H9 (cell line): ENCODE measurements at regions not wholly inside any gene's neighbourhood (a gene's known extent, or its start where the extent isn't known, plus 50 kb on each side); places are given as distances from the start of the nearest gene placed in this dataset.

ENCODE experiments used
- DNase-seq: peaks from one replicate; pipeline ENCODE4 v3.0.0-alpha.2; 2017
- H2AFZ ChIP-seq: one replicate; pipeline ENCODE4 v1.6.1; 2013; ENCODE audit warnings: mild to moderate bottlenecking, low read length, control low read depth, moderate library complexity
- H2AK5ac ChIP-seq: 2 replicates; pipeline ENCODE4 v1.6.1; 2013; ENCODE audit warnings: low read length, control low read depth, mixed read lengths; ENCODE audit not compliant: insufficient read length
- H2BK120ac ChIP-seq: one replicate; pipeline ENCODE4 v1.6.1; 2013; ENCODE audit warnings: low read depth, mild to moderate bottlenecking, low read length, control low read depth, inconsistent platforms; ENCODE audit not compliant: poor library complexity, severe bottlenecking
- H2BK12ac ChIP-seq: 2 replicates; pipeline ENCODE4 v1.6.1; 2013; ENCODE audit warnings: low read length, control low read depth, mixed read lengths, low read depth; ENCODE audit not compliant: insufficient read length
- H2BK15ac ChIP-seq: 2 replicates; pipeline ENCODE4 v1.6.1; 2013; ENCODE audit warnings: low read depth, low read length, control low read depth
- H2BK20ac ChIP-seq: one replicate; pipeline ENCODE4 v1.6.1; 2013; ENCODE audit warnings: low read depth, mild to moderate bottlenecking, low read length, control low read depth, inconsistent platforms; ENCODE audit not compliant: poor library complexity, severe bottlenecking
- H2BK5ac ChIP-seq: 2 replicates; pipeline ENCODE4 v1.6.1; 2013; ENCODE audit warnings: low read length, control low read depth, mixed read lengths; ENCODE audit not compliant: insufficient read length
- H3K14ac ChIP-seq: 2 replicates; pipeline ENCODE4 v1.6.1; 2013; ENCODE audit warnings: low read length, control low read depth; ENCODE audit not compliant: insufficient read depth
- H3K18ac ChIP-seq: 2 replicates; pipeline ENCODE4 v1.6.1; 2013; ENCODE audit warnings: low read depth, mild to moderate bottlenecking, mixed read lengths, low read length, control low read depth; ENCODE audit not compliant: insufficient read length
- H3K23ac ChIP-seq: 2 replicates; pipeline ENCODE4 v1.6.1; 2013; ENCODE audit warnings: low read length, control low read depth, mixed read lengths, low read depth; ENCODE audit not compliant: insufficient read length
- H3K23me2 ChIP-seq: 2 replicates; pipeline ENCODE4 v1.6.1; 2013; ENCODE audit warnings: low read depth, mild to moderate bottlenecking, mixed read lengths, low read length, control low read depth; ENCODE audit not compliant: insufficient read length, poor library complexity, severe bottlenecking
- H3K27ac ChIP-seq: 2 replicates; pipeline ENCODE4 v1.5.1; 2013; ENCODE audit warnings: low read length, control low read depth, mixed read lengths, low read depth; ENCODE audit not compliant: insufficient read length
- H3K27me3 ChIP-seq: 2 replicates; pipeline ENCODE4 v1.6.1; 2013; ENCODE audit warnings: low read length, control low read depth, inconsistent platforms; ENCODE audit not compliant: insufficient read depth
- H3K4ac ChIP-seq: 2 replicates; pipeline ENCODE4 v1.6.1; 2013; ENCODE audit warnings: low read depth, mild to moderate bottlenecking, control low read depth, inconsistent platforms, low read length, moderate library complexity
- H3K4me1 ChIP-seq: 2 replicates; pipeline ENCODE4 v1.6.1; 2013; ENCODE audit warnings: low read length, control low read depth, inconsistent platforms; ENCODE audit not compliant: insufficient read depth
- H3K4me2 ChIP-seq: 2 replicates; pipeline ENCODE4 v1.6.1; 2013; ENCODE audit warnings: low read length, control low read depth, mixed read lengths; ENCODE audit not compliant: insufficient read length, insufficient read depth
- H3K56ac ChIP-seq: 2 replicates; pipeline ENCODE4 v1.6.1; 2013; ENCODE audit warnings: low read depth, mild to moderate bottlenecking, mixed read lengths, low read length, control low read depth; ENCODE audit not compliant: insufficient read length
- H3K79me1 ChIP-seq: 2 replicates; pipeline ENCODE4 v1.6.1; 2013; ENCODE audit warnings: low read depth, mild to moderate bottlenecking, moderate library complexity, low read length, control low read depth, inconsistent platforms; ENCODE audit not compliant: insufficient read depth, poor library complexity, severe bottlenecking
- H3K79me2 ChIP-seq: 2 replicates; pipeline ENCODE4 v1.6.1; 2013; ENCODE audit warnings: low read length, control low read depth, inconsistent platforms; ENCODE audit not compliant: insufficient read depth
- H3K9ac ChIP-seq: 2 replicates; pipeline ENCODE4 v1.6.1; 2013; ENCODE audit warnings: low read length, control low read depth, mixed read lengths; ENCODE audit not compliant: insufficient read length; ENCODE audit errors: extremely low read depth
- H3K9me3 ChIP-seq: one replicate; pipeline ENCODE4 v1.6.1; 2013; ENCODE audit warnings: low read depth, low read length, inconsistent platforms; ENCODE audit not compliant: control insufficient read depth
- H3T11ph ChIP-seq: one replicate; pipeline ENCODE4 v1.6.1; 2013; ENCODE audit warnings: mild to moderate bottlenecking, low read length, control low read depth, inconsistent platforms
- H4K20me1 ChIP-seq: one replicate; pipeline ENCODE4 v1.6.1; 2013; ENCODE audit not compliant: control insufficient read depth, insufficient read length, insufficient read depth
- H4K5ac ChIP-seq: 2 replicates; pipeline ENCODE4 v1.6.1; 2013; ENCODE audit warnings: low read depth, mild to moderate bottlenecking, mixed read lengths, low read length, control low read depth; ENCODE audit not compliant: insufficient read length
- H4K8ac ChIP-seq: replicated peaks from 2 replicates; pipeline ENCODE4 v1.6.1; 2013; ENCODE audit warnings: low read length, control low read depth, mixed read lengths, low read depth; ENCODE audit not compliant: insufficient read length
- H4K91ac ChIP-seq: 2 replicates; pipeline ENCODE4 v1.6.1; 2013; ENCODE audit warnings: low read depth, mild to moderate bottlenecking, moderate library complexity, mixed read lengths, low read length, control low read depth; ENCODE audit not compliant: insufficient read length
- H3K27ac Mint-ChIP-seq, 3 experiments: 2 replicates in 2 of 3; 3 replicates in 1 of 3; pipeline ENCODE4 v1.8.0; 2020 to 2021; ENCODE audit warnings: mixed read lengths in 3 of 3, mild to moderate bottlenecking in 1 of 3, moderate library complexity in 1 of 3
- H3K27me3 Mint-ChIP-seq: 2 replicates; pipeline ENCODE4 v1.8.0; 2021; ENCODE audit warnings: low read depth, mild to moderate bottlenecking, moderate library complexity, mixed read lengths
- H3K36me3 Mint-ChIP-seq, 3 experiments: 2 replicates in 2 of 3; 3 replicates in 1 of 3; pipeline ENCODE4 v1.8.0; 2020 to 2021; ENCODE audit warnings: low read depth in 3 of 3, mixed read lengths in 3 of 3; ENCODE audit not compliant: insufficient read depth in 1 of 3
- H3K4me1 Mint-ChIP-seq, 2 experiments: 2 replicates each; pipeline ENCODE4 v1.8.0; 2020; ENCODE audit warnings: mixed read lengths in 2 of 2
- H3K4me3 Mint-ChIP-seq, 2 experiments: 2 replicates in 1 of 2; 3 replicates in 1 of 2; pipeline ENCODE4 v1.8.0; 2020 to 2021; ENCODE audit warnings: mild to moderate bottlenecking in 2 of 2, mixed read lengths in 2 of 2, moderate library complexity in 1 of 2
- H3K9me3 Mint-ChIP-seq, 2 experiments: 2 replicates in 1 of 2; 3 replicates in 1 of 2; pipeline ENCODE4 v1.8.0; 2020; ENCODE audit warnings: mild to moderate bottlenecking in 2 of 2, mixed read lengths in 2 of 2, moderate library complexity in 1 of 2
- WGBS: extraction: QIAGEN DNeasy Blood & Tissue Kit; methylation state at CpG from one replicate; pipeline ENCODE4 v1.1.7; 2013; ENCODE audit warnings: missing lambda C conversion rate, low lambda C conversion rate, mixed read lengths; ENCODE audit not compliant: insufficient read length; ENCODE audit errors: extremely low coverage; 5-methylcytosine and 5-hydroxymethylcytosine counted together
- TF ChIP-seq, protein P1 (sequence below): fragments of 200-600 bp; sonication (generic); conservative IDR thresholded peaks from 3 replicates; pipeline ENCODE4 v1.8.0; 2021; ENCODE audit warnings: antibody characterized with exemption, mild to moderate bottlenecking

DNA sequence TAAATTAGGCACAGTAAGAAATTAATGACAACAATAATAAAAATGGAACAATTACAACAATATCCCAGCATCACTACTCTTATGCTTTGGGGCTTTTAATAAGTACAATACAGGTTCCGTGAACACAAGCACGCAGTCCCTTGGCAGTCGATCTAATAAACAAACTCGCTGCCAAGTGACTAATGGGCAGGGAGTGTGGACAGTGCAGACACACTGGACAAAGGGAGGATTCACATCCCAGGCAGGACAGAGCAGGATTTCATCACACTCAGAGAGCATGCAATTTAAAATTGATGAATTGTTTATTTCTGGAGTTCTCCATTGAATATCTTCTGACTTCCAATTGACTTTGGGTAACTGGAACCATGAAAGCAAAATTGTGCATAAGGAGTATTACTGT lies 524.1 kb upstream of the CFAP20DC start:
- no peak overlapping the region for H3K4me2 ChIP-seq
- peaks cover 5% of the 10 kb centered on the region; the same call in 1 of the 2 replicates for H3K27me3 Mint-ChIP-seq
- no peaks in the 10 kb centered on the region for H3K36me3 Mint-ChIP-seq
- no peaks in the 10 kb centered on the region for H3K4me1 ChIP-seq
- no CpG with 5 or more reads among the region's 4 CpGs for WGBS
- no peaks in the 10 kb centered on the region for H3K79me1 ChIP-seq
- no peak overlapping the region for H4K8ac ChIP-seq
- H3K4me3 Mint-ChIP-seq = no peak overlapping the region
- H3T11ph ChIP-seq = no peak overlapping the region
- H3K23ac ChIP-seq = no peak overlapping the region
- H2BK5ac ChIP-seq = no peak overlapping the region
- no peak overlapping the region for H2AFZ ChIP-seq
- no peak overlapping the region for H3K14ac ChIP-seq
- H3K9ac ChIP-seq = no peak overlapping the region
- H3K4me1 Mint-ChIP-seq = no peaks in the 10 kb centered on the region
- H3K56ac ChIP-seq = no peak overlapping the region
- H2BK15ac ChIP-seq = no peak overlapping the region
- no peak overlapping the region for H2BK120ac ChIP-seq
- no peak overlapping the region for H4K91ac ChIP-seq
- no peaks in the 10 kb centered on the region for H4K20me1 ChIP-seq
- no peaks in the 10 kb centered on the region for H3K79me2 ChIP-seq
- TF ChIP-seq, protein P1, sequence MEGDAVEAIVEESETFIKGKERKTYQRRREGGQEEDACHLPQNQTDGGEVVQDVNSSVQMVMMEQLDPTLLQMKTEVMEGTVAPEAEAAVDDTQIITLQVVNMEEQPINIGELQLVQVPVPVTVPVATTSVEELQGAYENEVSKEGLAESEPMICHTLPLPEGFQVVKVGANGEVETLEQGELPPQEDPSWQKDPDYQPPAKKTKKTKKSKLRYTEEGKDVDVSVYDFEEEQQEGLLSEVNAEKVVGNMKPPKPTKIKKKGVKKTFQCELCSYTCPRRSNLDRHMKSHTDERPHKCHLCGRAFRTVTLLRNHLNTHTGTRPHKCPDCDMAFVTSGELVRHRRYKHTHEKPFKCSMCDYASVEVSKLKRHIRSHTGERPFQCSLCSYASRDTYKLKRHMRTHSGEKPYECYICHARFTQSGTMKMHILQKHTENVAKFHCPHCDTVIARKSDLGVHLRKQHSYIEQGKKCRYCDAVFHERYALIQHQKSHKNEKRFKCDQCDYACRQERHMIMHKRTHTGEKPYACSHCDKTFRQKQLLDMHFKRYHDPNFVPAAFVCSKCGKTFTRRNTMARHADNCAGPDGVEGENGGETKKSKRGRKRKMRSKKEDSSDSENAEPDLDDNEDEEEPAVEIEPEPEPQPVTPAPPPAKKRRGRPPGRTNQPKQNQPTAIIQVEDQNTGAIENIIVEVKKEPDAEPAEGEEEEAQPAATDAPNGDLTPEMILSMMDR = no peak
- no peaks in the 10 kb centered on the region for H3K9me3 ChIP-seq
- H3K23me2 ChIP-seq = no peaks in the 10 kb centered on the region
- no peaks in the 10 kb centered on the region; a peak in 1 of 5 replicates for H3K9me3 Mint-ChIP-seq
- no peak overlapping the region for H2BK12ac ChIP-seq
- DNase-seq = no peak
- no peak overlapping the region for H2BK20ac ChIP-seq
- H3K4ac ChIP-seq = no peak overlapping the region
- no peaks in the 10 kb centered on the region for H3K27me3 ChIP-seq
- H2AK5ac ChIP-seq = no peak overlapping the region
- H4K5ac ChIP-seq = no peak overlapping the region
- H3K18ac ChIP-seq = no peak overlapping the region
- H3K27ac ChIP-seq = no peak overlapping the region
- no peak overlapping the region for H3K27ac Mint-ChIP-seq
